SIG-M5 (cell line): ENCODE measurements at regions not wholly inside any gene's neighbourhood (a gene's known extent, or its start where the extent isn't known, plus 50 kb on each side); places are given as distances from the start of the nearest gene placed in this dataset.
"Not testable (repeated sequence)": the region's sequence is repeated elsewhere in the genome, so short reads cannot be mapped to it uniquely, and the experiment has no call there.

Source experiments
- DNase-seq: peaks from one replicate; lab custom pipeline; 2025; lab: John Stamatoyannopoulos, UW

- DNase-seq = no peak
Observed at GRCh38 chr3:34508732-34509131, 710.3 kb downstream of the PDCD6IP start.

GRCh38 chr3:34511891-34512290, 713.5 kb downstream of the PDCD6IP start:
- no peak for DNase-seq

- not testable (repeated sequence) for DNase-seq
Observed at GRCh38 chr3:34519008-34519407, 720.6 kb downstream of the PDCD6IP start.

GRCh38 chr3:34531156-34531555, 732.7 kb downstream of the PDCD6IP start:
- no peak for DNase-seq

GRCh38 chr3:34533451-34533850, 735.0 kb downstream of the PDCD6IP start:
- DNase-seq = no peak

- DNase-seq = no peak
Observed at GRCh38 chr3:34534013-34534412, 735.6 kb downstream of the PDCD6IP start.

- DNase-seq = no peak
Observed at GRCh38 chr3:34544136-34544535, 745.7 kb downstream of the PDCD6IP start.

- DNase-seq = no peak
Observed at GRCh38 chr3:34547297-34547920, 749.0 kb downstream of the PDCD6IP start.

- no peak for DNase-seq
Observed at GRCh38 chr3:34567266-34567665, 768.8 kb downstream of the PDCD6IP start.

GRCh38 chr3:34568766-34569165, 770.3 kb downstream of the PDCD6IP start:
- no peak for DNase-seq

- no peak for DNase-seq
Observed at GRCh38 chr3:34569437-34569836, 771.0 kb downstream of the PDCD6IP start.

GRCh38 chr3:34570916-34571705, 772.7 kb downstream of the PDCD6IP start:
- DNase-seq = no peak

- no peak for DNase-seq
Observed at GRCh38 chr3:34571714-34572113, 773.3 kb downstream of the PDCD6IP start.

- no peak for DNase-seq
Observed at GRCh38 chr3:34575776-34576175, 777.3 kb downstream of the PDCD6IP start.

GRCh38 chr3:34582055-34582454, 783.6 kb downstream of the PDCD6IP start:
- DNase-seq = no peak

- no peak for DNase-seq
Observed at GRCh38 chr3:34583451-34583850, 785.0 kb downstream of the PDCD6IP start.

GRCh38 chr3:34584971-34585370, 786.5 kb downstream of the PDCD6IP start:
- no peak for DNase-seq

GRCh38 chr3:34599595-34599994, 801.2 kb downstream of the PDCD6IP start:
- no peak for DNase-seq

GRCh38 chr3:34619990-34620389, 821.6 kb downstream of the PDCD6IP start:
- DNase-seq = no peak

- DNase-seq = no peak
Observed at GRCh38 chr3:34626699-34627098, 828.3 kb downstream of the PDCD6IP start.

- DNase-seq = no peak
Observed at GRCh38 chr3:34634939-34635338, 836.5 kb downstream of the PDCD6IP start.

GRCh38 chr3:34635352-34635850, 837.0 kb downstream of the PDCD6IP start:
- no peak for DNase-seq

- no peak for DNase-seq
Observed at GRCh38 chr3:34646911-34647460, 848.6 kb downstream of the PDCD6IP start.
